K562 (cell line): ENCODE measurements at regions not wholly inside any gene's neighbourhood (a gene's known extent, or its start where the extent isn't known, plus 50 kb on each side); places are given as distances from the start of the nearest gene placed in this dataset.

Source experiments
- HMGN3 ChIP-seq: IDR thresholded peaks from 2 replicates; pipeline ENCODE4 v1.6.1; 2011; ENCODE audit warnings: borderline replicate concordance, low read depth, mild to moderate bottlenecking, mixed read lengths, low read length; ENCODE audit not compliant: insufficient read length; ENCODE audit errors: extremely low read depth
- SOX6 ChIP-seq: fragments of 450-650 bp; IDR thresholded peaks from 2 replicates; pipeline ENCODE4 v1.6.1; 2014; ENCODE audit warnings: mild to moderate bottlenecking
- ZNF318 ChIP-seq, 2 experiments: fragments of 450-650 bp; IDR thresholded peaks; 2 replicates each; pipeline ENCODE4 v1.6.1; 2016; ENCODE audit warnings: mild to moderate bottlenecking in 2 of 2, borderline replicate concordance in 1 of 2, low read depth in 1 of 2, moderate library complexity in 1 of 2

GRCh38 chr1:67931198-67931597, 97.9 kb upstream of the GNG12 start (continued):
- TF ChIP-seq ZNF318 (IDR thresholded peaks at IDR 0.05; ENCODE audit: borderline replicate concordance in 1 of 2, low read depth in 1 of 2) (no peak), SOX6 (no peak), HMGN3 (no peak)
